Rectal smooth muscle tissue (tissue), 1 donor: ENCODE measurements at regions not wholly inside any gene's neighbourhood (a gene's known extent, or its start where the extent isn't known, plus 50 kb on each side); places are given as distances from the start of the nearest gene placed in this dataset.

Experiments
- H3K27ac ChIP-seq: one replicate; pipeline ENCODE4 v1.7.0; 2013; ENCODE audit warnings: low read depth, low read length, inconsistent platforms
- H3K27me3 ChIP-seq: one replicate; pipeline ENCODE4 v1.7.0; 2013; ENCODE audit warnings: low read length; ENCODE audit not compliant: control insufficient read depth, insufficient read depth
- H3K36me3 ChIP-seq: one replicate; pipeline ENCODE4 v1.7.0; 2013; ENCODE audit warnings: low read length; ENCODE audit not compliant: control insufficient read depth, insufficient read depth
- H3K4me1 ChIP-seq: one replicate; pipeline ENCODE4 v1.7.0; 2013; ENCODE audit warnings: low read length; ENCODE audit not compliant: control insufficient read depth, insufficient read depth
- H3K4me3 ChIP-seq: one replicate; pipeline ENCODE4 v1.7.0; 2013; ENCODE audit warnings: low read length
- H3K9ac ChIP-seq: one replicate; pipeline ENCODE4 v1.7.0; 2013; ENCODE audit warnings: low read length

- Histone ChIP-seq H3K27me3 (no peaks in the 10 kb centered on the region), H3K9ac (no peak overlapping the region), H3K4me1 (no peaks in the 10 kb centered on the region), H3K27ac (no peak overlapping the region), H3K36me3 (no peaks in the 10 kb centered on the region), H3K4me3 (no peak overlapping the region)
These were observed 907.0 kb downstream of the EPHA4 start for GRCh38 chr2:220665108-220665471.

GRCh38 chr2:220669324-220669723, 902.8 kb downstream of the EPHA4 start:
- Histone ChIP-seq H3K27me3 (no peaks in the 10 kb centered on the region), H3K4me3 (no peak overlapping the region), H3K4me1 (no peaks in the 10 kb centered on the region), H3K36me3 (no peaks in the 10 kb centered on the region), H3K27ac (no peak overlapping the region), H3K9ac (no peak overlapping the region)

GRCh38 chr2:220670511-220670910, 901.6 kb downstream of the EPHA4 start:
- H3K9ac ChIP-seq, result no peak overlapping the region
- H3K4me3 ChIP-seq, result no peak overlapping the region
- no peaks in the 10 kb centered on the region for H3K36me3 ChIP-seq
- no peak overlapping the region for H3K27ac ChIP-seq
- no peaks in the 10 kb centered on the region for H3K27me3 ChIP-seq
- H3K4me1 ChIP-seq, result no peaks in the 10 kb centered on the region

GRCh38 chr2:220673151-220673874, 898.8 kb downstream of the EPHA4 start:
- no peak overlapping the region for H3K27ac ChIP-seq
- H3K9ac ChIP-seq, result no peak overlapping the region
- no peaks in the 10 kb centered on the region for H3K36me3 ChIP-seq
- H3K27me3 ChIP-seq, result no peaks in the 10 kb centered on the region
- H3K4me1 ChIP-seq, result no peaks in the 10 kb centered on the region
- H3K4me3 ChIP-seq, result no peak overlapping the region

DNA sequence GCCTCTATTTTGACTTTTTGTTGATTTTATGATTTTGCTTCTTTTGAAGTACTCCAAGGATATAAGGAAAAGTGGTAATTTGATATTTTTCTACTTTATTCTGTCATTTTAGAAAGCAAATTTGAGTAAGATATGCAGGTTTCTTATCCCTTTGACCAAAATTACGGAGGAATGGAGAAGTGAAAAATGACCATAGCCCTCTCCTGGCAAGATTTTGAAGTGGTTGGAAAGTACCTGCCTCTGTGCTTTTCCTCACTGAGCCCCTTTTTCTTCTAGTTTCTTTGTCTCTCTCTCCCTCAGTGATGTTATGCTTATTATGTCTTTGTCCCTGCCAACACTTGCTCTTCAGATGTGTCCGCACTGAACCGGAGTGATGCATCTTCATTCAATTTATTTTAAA, 898.1 kb downstream of the EPHA4 start:
- H3K9ac ChIP-seq, result no peak overlapping the region
- H3K4me1 ChIP-seq, result no peaks in the 10 kb centered on the region
- H3K36me3 ChIP-seq, result no peaks in the 10 kb centered on the region
- H3K4me3 ChIP-seq, result no peak overlapping the region
- no peaks in the 10 kb centered on the region for H3K27me3 ChIP-seq
- no peak overlapping the region for H3K27ac ChIP-seq

DNA sequence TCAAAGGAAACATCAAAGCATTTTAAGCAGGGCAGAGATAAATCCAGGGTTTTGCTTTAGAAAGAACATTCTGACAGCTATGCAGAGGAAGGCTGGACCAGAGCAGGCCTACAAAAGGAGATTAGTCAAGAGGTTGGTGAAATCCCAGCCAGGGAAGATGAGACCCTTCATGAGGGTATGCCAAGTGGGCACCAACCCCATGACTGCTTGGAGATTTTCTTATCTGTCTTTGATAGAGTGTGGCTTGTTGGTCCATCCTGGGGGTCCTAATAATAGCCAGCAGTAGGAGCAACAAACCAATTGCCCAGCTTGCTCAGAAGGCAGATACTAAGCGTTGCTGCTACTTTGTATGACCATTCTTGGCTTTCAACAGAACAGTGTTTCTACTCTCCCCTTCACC, 895.4 kb downstream of the EPHA4 start:
- no peak overlapping the region for H3K9ac ChIP-seq
- H3K27ac ChIP-seq, result no peak overlapping the region
- H3K36me3 ChIP-seq, result no peaks in the 10 kb centered on the region
- H3K4me3 ChIP-seq, result no peak overlapping the region
- H3K27me3 ChIP-seq, result no peaks in the 10 kb centered on the region
- H3K4me1 ChIP-seq, result no peaks in the 10 kb centered on the region

GRCh38 chr2:220678943-220679342, 893.2 kb downstream of the EPHA4 start:
- no peaks in the 10 kb centered on the region for H3K27me3 ChIP-seq
- H3K36me3 ChIP-seq, result no peaks in the 10 kb centered on the region
- no peak overlapping the region for H3K4me3 ChIP-seq
- H3K27ac ChIP-seq, result no peak overlapping the region
- no peaks in the 10 kb centered on the region for H3K4me1 ChIP-seq
- no peak overlapping the region for H3K9ac ChIP-seq

GRCh38 chr2:220682616-220683015, 889.5 kb downstream of the EPHA4 start:
- Histone ChIP-seq H3K4me3 (no peak overlapping the region), H3K36me3 (no peaks in the 10 kb centered on the region), H3K4me1 (no peaks in the 10 kb centered on the region), H3K27ac (no peak overlapping the region), H3K27me3 (no peaks in the 10 kb centered on the region), H3K9ac (no peak overlapping the region)

GRCh38 chr2:220684099-220684498, 888.0 kb downstream of the EPHA4 start:
- H3K4me3 ChIP-seq, result no peak overlapping the region
- no peaks in the 10 kb centered on the region for H3K27me3 ChIP-seq
- no peak overlapping the region for H3K27ac ChIP-seq
- no peak overlapping the region for H3K9ac ChIP-seq
- no peaks in the 10 kb centered on the region for H3K4me1 ChIP-seq
- no peaks in the 10 kb centered on the region for H3K36me3 ChIP-seq

DNA sequence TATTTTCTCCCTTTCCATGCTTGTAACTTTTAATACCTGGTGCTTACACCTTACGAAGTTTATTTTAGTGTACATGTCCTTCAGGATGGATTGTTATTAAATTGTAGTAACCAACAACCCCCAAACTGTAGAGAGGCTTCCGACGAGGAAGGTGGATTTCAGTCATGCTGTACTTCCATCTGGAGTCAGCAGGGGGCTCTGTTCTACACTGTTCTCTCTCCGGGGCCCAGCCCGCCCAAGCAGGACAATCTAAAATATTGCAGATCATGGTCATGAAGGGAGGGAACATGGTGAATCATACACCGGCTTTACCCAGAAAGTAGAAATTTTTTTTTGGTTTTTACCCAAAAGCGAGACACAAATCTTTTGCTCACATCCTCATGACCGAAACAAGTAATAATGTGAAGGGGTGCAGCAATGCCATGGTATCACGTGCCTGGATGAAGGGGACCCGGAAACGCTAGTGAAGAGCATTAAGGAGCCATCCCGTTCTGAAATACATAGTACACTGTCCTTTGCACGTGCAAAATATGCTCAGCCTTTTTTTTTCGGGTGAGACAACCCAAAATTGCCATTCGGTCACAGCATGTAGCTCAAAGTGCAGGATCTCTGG, 884.8 kb downstream of the EPHA4 start:
- Histone ChIP-seq H3K27me3 (no peaks in the 10 kb centered on the region), H3K36me3 (no peaks in the 10 kb centered on the region), H3K4me3 (no peak overlapping the region), H3K9ac (no peak overlapping the region), H3K4me1 (no peaks in the 10 kb centered on the region), H3K27ac (no peak overlapping the region)

DNA sequence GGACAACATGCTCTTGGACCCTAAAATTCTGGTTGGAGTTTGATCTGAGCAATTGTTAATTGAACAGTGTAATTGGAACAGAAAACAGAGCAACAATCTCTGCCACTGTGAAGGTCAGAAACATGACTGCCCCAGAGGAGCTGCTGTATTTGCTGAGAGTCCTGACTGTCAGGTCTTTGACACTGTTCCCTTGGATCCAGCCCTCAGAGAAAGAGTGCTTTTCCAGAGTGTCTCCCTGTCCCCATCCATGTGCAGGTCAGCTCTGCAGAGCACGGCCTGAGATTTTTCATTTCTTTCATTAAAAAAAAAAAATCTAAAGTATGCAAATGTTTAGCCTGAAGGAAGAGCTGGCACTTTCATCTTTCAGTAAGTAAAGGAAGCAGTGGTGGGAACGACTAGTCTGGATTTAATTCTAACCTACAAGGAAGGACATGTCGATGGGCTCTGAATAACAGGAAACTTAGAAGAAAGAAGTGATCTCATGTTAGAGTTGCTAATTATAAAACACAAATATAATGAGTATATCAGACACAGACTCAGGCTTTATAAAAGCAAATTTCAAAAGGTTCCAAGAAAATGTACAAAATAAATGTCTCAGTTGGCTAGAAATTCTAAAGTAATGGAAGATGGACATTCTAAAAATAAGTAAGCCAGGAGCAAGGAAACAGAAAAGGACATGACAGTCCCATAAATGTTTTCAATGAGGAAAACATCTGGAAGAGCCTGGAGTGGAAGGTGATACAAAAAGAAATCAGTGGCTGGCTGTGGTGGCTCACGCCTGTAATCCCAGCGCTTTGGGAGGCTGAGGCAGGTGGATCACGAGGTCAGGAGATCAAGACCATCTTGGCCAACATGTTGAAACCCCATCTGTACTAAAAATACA, 876.5 kb downstream of the EPHA4 start:
- H3K36me3 ChIP-seq, result no peaks in the 10 kb centered on the region
- no peaks in the 10 kb centered on the region for H3K27me3 ChIP-seq
- no peaks in the 10 kb centered on the region for H3K4me1 ChIP-seq
- no peak overlapping the region for H3K4me3 ChIP-seq
- H3K27ac ChIP-seq, result no peak overlapping the region
- no peak overlapping the region for H3K9ac ChIP-seq

DNA sequence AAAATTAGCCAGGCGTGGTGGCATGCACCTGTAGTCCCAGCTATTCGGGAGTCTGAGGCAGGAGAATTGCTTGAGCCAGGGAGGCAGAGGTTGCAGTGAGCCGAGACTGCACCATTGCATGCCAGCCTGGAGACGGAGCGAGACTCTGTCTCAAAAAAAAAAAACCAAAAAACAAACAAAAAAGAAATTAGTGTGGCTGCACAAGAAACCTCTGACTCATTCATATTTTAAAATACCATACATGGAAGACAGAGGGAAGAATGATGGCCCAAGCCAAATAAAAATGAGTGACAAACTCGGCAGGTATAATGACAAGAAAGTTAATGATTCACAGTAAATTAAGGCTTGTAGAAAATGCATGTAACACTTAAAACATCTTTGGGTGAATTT, 875.8 kb downstream of the EPHA4 start:
- Histone ChIP-seq H3K27ac (no peak overlapping the region), H3K9ac (no peak overlapping the region), H3K27me3 (no peaks in the 10 kb centered on the region), H3K4me1 (no peaks in the 10 kb centered on the region), H3K36me3 (no peaks in the 10 kb centered on the region), H3K4me3 (no peak overlapping the region)
